ENCODE measurements at regions not wholly inside any gene's neighbourhood (a gene's known extent, or its start where the extent isn't known, plus 50 kb on each side); places are given as distances from the start of the nearest gene placed in this dataset.
"Not testable (repeated sequence)": the region's sequence is repeated elsewhere in the genome, so short reads cannot be mapped to it uniquely, and the experiment has no call there.

DNA sequence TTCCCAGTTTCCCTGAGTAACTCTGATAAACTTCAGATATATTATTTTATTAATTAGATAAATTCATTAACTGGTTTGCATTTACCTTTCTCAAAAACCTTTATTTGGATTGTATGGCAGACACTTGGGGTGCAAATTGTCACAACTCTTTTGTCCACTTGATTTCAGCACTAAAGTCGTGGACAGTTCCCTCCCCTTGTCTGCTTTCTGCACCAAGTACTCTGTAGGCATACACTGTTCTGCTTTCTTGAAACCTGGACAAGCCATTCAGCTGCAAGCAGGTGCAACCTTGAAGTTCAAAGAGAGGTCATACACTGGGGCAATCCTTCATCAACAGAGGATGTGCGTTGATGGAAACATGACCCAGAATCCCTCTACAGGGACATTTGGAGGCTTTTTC, 162.9 kb downstream of the ARL5B start:
- Histone ChIP-seq H3K36me3 (ENCODE audit: control insufficient read depth, insufficient read depth, low read length) (no peaks in the 10 kb centered on the region), H3K4me1 (ENCODE audit: control insufficient read depth, insufficient read depth, low read length) (no peaks in the 10 kb centered on the region), H3K27me3 (ENCODE audit: control insufficient read depth, insufficient read depth, low read length, poor library complexity, severe bottlenecking) (no peaks in the 10 kb centered on the region), H3K4me3 (ENCODE audit: low read length) (no peak overlapping the region), H3K9me3 (ENCODE audit: control insufficient read depth, low read length) (no peaks in the 10 kb centered on the region), H3K9ac (ENCODE audit: extremely low read depth, low read length, poor library complexity, severe bottlenecking) (no peak overlapping the region), H3K27ac (ENCODE audit: low read depth, low read length) (no peak overlapping the region)
- Mint-ChIP-seq H3K27me3 (ENCODE audit: insufficient read depth) (peaks cover 1% of the 10 kb centered on the region), H3K9me3 (peaks cover 10% of the 10 kb centered on the region), H3K4me1 (no peaks in the 10 kb centered on the region), H3K4me3 (no peak overlapping the region), H3K27ac (no peak overlapping the region), H3K36me3 (ENCODE audit: low read depth) (no peaks in the 10 kb centered on the region)
- WGBS, 2 experiments (ENCODE audit: insufficient coverage in 1 of 2, insufficient read length in 1 of 2) = 37 to 50% methylated on average over 2 of the region's 2 CpGs
- peak; percentile 67 for DNase-seq
- TF ChIP-seq, protein P1, sequence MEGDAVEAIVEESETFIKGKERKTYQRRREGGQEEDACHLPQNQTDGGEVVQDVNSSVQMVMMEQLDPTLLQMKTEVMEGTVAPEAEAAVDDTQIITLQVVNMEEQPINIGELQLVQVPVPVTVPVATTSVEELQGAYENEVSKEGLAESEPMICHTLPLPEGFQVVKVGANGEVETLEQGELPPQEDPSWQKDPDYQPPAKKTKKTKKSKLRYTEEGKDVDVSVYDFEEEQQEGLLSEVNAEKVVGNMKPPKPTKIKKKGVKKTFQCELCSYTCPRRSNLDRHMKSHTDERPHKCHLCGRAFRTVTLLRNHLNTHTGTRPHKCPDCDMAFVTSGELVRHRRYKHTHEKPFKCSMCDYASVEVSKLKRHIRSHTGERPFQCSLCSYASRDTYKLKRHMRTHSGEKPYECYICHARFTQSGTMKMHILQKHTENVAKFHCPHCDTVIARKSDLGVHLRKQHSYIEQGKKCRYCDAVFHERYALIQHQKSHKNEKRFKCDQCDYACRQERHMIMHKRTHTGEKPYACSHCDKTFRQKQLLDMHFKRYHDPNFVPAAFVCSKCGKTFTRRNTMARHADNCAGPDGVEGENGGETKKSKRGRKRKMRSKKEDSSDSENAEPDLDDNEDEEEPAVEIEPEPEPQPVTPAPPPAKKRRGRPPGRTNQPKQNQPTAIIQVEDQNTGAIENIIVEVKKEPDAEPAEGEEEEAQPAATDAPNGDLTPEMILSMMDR (conservative IDR thresholded peaks at IDR 0.05) = no peak

DNA sequence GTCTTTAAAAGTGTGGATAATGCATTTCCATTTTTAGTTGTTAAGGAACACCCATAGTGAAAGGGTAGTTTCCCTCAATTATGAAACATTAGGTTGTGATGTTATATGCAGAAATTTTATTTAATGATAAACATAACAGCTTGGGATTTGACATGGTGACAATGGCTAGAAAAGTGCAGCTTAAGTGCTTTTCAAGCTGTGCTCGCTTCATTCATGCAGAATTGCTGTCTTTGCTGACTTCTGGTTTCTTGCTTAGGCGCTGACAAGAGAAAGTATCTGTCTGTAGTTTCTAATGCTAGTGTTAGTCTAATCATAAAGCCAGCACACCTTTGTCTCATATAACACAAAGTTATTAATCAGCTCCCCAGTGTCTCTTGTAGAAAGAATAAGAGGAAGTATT, 170.0 kb downstream of the ARL5B start:
- WGBS, 2 experiments (ENCODE audit: insufficient coverage in 1 of 2, insufficient read length in 1 of 2) = 88% methylated on average over 2 of the region's 2 CpGs; no CpG with 5 or more reads in 1 of the 2 experiments

DNA sequence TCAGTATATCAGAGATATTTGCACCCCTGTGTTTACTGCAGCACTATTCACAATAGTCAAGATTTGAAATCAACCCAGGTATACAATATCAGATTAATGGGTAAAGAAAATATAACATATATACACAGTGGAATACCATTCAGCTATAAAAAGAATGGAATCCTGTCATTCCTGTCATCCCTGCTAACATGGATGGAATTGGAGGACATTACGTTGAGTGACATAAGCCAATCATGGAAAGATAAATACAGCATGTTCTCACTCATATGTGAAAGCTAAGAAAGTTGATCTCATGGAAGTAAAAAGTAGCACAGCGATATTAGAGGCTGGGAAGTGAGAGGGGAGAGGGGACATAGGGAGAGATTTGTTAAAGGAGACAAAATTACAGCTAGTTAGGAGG, 171.0 kb downstream of the ARL5B start:
- H3K9me3 ChIP-seq (ENCODE audit: control insufficient read depth, low read length) = no peaks in the 10 kb centered on the region
- H3K27me3 ChIP-seq (ENCODE audit: control insufficient read depth, insufficient read depth, low read length, poor library complexity, severe bottlenecking) = no peaks in the 10 kb centered on the region
- TF ChIP-seq, protein P1 (conservative IDR thresholded peaks at IDR 0.05) = no peak
- H3K4me1 ChIP-seq (ENCODE audit: control insufficient read depth, insufficient read depth, low read length) = no peaks in the 10 kb centered on the region
- Mint-ChIP-seq H3K9me3 (no peaks in the 10 kb centered on the region), H3K36me3 (ENCODE audit: low read depth) (no peaks in the 10 kb centered on the region), H3K4me3 (no peak overlapping the region), H3K4me1 (no peaks in the 10 kb centered on the region), H3K27me3 (ENCODE audit: insufficient read depth) (no peaks in the 10 kb centered on the region), H3K27ac (no peak overlapping the region)
- no peak overlapping the region for H3K9ac ChIP-seq (ENCODE audit: extremely low read depth, low read length, poor library complexity, severe bottlenecking)
- H3K36me3 ChIP-seq (ENCODE audit: control insufficient read depth, insufficient read depth, low read length) = no peaks in the 10 kb centered on the region
- H3K27ac ChIP-seq (ENCODE audit: low read depth, low read length) = no peak overlapping the region
- no peak for DNase-seq
- 88 to 94% methylated on average over 1 to 2 of the region's 2 CpGs for WGBS, 2 experiments (ENCODE audit: insufficient coverage in 1 of 2, insufficient read length in 1 of 2)
- H3K4me3 ChIP-seq (ENCODE audit: low read length) = no peak overlapping the region

More for the DNA sequence above, 170.0 kb downstream of the ARL5B start:
- Mint-ChIP-seq H3K4me1 (no peaks in the 10 kb centered on the region), H3K27me3 (ENCODE audit: insufficient read depth) (no peaks in the 10 kb centered on the region), H3K36me3 (ENCODE audit: low read depth) (no peaks in the 10 kb centered on the region), H3K9me3 (no peaks in the 10 kb centered on the region), H3K4me3 (no peak overlapping the region), H3K27ac (no peak overlapping the region)
- Histone ChIP-seq H3K9me3 (ENCODE audit: control insufficient read depth, low read length) (no peaks in the 10 kb centered on the region), H3K27me3 (ENCODE audit: control insufficient read depth, insufficient read depth, low read length, poor library complexity, severe bottlenecking) (no peaks in the 10 kb centered on the region), H3K9ac (ENCODE audit: extremely low read depth, low read length, poor library complexity, severe bottlenecking) (no peak overlapping the region), H3K4me1 (ENCODE audit: control insufficient read depth, insufficient read depth, low read length) (no peaks in the 10 kb centered on the region), H3K27ac (ENCODE audit: low read depth, low read length) (no peak overlapping the region), H3K4me3 (ENCODE audit: low read length) (no peak overlapping the region), H3K36me3 (ENCODE audit: control insufficient read depth, insufficient read depth, low read length) (no peaks in the 10 kb centered on the region)
- TF ChIP-seq, protein P1 (conservative IDR thresholded peaks at IDR 0.05) = no peak
- no peak for DNase-seq

DNA sequence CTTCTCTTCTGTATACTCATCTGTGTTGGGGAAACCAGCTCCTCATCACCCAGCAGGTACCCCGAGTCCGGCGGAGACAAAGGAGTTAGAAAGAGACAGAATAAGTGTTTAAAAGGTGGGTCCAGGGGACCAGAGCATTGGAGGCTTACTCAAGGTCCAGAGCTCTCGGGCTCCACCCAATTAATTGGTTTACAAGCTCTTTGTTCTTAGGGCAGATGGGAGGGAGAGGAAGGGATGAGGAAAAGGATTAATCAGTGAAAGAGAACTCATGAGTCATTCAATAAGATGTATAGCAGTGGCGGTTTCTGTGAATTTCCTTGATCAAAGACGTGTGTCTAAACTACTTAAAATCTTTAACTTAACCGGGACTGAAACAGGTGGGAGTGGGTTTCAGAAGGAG, 192.0 kb upstream of the MALRD1 start:
- H3K9me3 ChIP-seq (ENCODE audit: control insufficient read depth, low read length); H3K36me3 ChIP-seq (ENCODE audit: control insufficient read depth, insufficient read depth, low read length); H3K9ac ChIP-seq (ENCODE audit: extremely low read depth, low read length, poor library complexity, severe bottlenecking); H3K27me3 Mint-ChIP-seq (ENCODE audit: insufficient read depth); H3K27ac ChIP-seq (ENCODE audit: low read depth, low read length); H3K4me3 Mint-ChIP-seq; H3K4me1 ChIP-seq (ENCODE audit: control insufficient read depth, insufficient read depth, low read length); H3K4me1 Mint-ChIP-seq; H3K9me3 Mint-ChIP-seq; DNase-seq; H3K27ac Mint-ChIP-seq; H3K27me3 ChIP-seq (ENCODE audit: control insufficient read depth, insufficient read depth, low read length, poor library complexity, severe bottlenecking); H3K36me3 Mint-ChIP-seq (ENCODE audit: low read depth); H3K4me3 ChIP-seq (ENCODE audit: low read length): not testable (repeated sequence)
- WGBS, 2 experiments (ENCODE audit: insufficient coverage in 1 of 2, insufficient read length in 1 of 2) = 88 to 100% methylated on average over 1 to 7 of the region's 7 CpGs
